ENCODE measurements at regions not wholly inside any gene's neighbourhood (a gene's known extent, or its start where the extent isn't known, plus 50 kb on each side); places are given as distances from the start of the nearest gene placed in this dataset.

DNA sequence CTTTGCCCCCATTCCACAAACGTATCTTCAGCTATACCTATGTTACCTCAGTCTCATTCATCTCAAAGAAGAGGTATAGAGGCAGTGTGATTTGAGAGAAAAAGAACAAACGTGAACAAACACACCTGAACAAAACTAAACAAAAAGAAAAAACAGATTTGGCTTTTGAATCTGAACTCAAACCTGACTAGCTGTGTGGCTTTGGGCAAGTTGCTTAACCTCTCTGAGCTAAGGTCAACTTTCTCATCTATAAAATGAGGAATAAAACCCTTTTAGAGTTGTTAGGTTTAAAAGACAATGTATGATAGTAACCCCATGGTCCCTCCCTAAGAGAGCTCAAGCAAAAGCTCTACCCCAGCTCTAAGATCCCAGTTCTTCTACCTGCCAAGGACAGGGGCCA lies 73.5 kb downstream of the ZNF648 start:
- no peak for TF ChIP-seq ZFX (IDR thresholded peaks at IDR 0.05)
- TF ChIP-seq, protein P1, sequence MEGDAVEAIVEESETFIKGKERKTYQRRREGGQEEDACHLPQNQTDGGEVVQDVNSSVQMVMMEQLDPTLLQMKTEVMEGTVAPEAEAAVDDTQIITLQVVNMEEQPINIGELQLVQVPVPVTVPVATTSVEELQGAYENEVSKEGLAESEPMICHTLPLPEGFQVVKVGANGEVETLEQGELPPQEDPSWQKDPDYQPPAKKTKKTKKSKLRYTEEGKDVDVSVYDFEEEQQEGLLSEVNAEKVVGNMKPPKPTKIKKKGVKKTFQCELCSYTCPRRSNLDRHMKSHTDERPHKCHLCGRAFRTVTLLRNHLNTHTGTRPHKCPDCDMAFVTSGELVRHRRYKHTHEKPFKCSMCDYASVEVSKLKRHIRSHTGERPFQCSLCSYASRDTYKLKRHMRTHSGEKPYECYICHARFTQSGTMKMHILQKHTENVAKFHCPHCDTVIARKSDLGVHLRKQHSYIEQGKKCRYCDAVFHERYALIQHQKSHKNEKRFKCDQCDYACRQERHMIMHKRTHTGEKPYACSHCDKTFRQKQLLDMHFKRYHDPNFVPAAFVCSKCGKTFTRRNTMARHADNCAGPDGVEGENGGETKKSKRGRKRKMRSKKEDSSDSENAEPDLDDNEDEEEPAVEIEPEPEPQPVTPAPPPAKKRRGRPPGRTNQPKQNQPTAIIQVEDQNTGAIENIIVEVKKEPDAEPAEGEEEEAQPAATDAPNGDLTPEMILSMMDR (conservative IDR thresholded peaks at IDR 0.05), result no peak
- H3K27ac ChIP-seq, result no peak overlapping the region

DNA sequence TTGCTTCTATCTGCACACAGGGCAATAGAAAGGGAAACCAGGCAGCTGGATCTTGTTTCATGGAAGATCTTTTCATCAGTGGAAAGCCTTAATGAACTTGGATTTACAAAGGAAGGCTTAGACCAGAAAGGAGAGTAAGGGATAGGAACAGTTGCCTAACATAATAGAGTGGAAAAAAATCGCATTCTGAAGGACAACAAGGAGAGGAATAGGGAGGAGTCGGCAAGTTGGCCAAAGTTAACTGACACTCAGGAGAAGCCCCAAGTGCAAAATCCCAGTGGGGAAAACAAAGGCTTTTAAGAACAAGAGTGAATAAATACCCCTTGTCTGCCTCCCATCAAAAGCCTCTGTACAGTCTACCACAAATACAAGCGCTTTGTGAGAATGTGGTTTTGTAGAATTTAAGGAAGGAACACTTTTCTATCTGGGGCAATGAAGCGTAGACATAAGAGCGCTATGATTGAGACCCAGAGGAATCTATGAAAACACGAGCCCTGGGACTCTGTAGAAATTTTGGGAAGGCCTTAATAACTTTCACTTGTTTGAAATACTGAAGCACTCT lies 74.1 kb downstream of the ZNF648 start:
- TF ChIP-seq, protein P1 (conservative IDR thresholded peaks at IDR 0.05), result no peak
- TF ChIP-seq ZFX (IDR thresholded peaks at IDR 0.05), result no peak
- H3K27ac ChIP-seq, result no peak overlapping the region

DNA sequence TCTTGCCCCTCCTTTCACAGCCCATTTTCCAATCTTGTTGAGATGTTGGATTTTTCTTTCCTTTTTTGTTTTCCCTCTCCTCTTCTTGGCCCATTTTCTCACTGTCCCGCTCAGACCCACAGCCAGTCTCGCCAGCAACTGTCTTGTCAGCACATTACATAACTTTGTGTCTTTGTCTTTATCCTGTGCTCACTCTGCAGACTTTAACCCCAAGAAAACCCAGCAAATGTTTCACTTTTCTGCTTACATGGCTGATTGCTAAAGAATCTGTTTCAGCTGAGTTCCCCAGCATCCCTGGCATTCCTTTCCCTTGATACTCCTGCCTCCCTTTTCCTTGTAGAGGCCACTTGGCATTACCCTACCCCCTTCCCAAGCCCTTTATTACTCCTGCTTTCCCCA lies 74.6 kb downstream of the ZNF648 start:
- TF ChIP-seq, protein P1 (conservative IDR thresholded peaks at IDR 0.05), result no peak
- TF ChIP-seq ZFX (IDR thresholded peaks at IDR 0.05), result no peak
- H3K27ac ChIP-seq, result no peak overlapping the region

DNA sequence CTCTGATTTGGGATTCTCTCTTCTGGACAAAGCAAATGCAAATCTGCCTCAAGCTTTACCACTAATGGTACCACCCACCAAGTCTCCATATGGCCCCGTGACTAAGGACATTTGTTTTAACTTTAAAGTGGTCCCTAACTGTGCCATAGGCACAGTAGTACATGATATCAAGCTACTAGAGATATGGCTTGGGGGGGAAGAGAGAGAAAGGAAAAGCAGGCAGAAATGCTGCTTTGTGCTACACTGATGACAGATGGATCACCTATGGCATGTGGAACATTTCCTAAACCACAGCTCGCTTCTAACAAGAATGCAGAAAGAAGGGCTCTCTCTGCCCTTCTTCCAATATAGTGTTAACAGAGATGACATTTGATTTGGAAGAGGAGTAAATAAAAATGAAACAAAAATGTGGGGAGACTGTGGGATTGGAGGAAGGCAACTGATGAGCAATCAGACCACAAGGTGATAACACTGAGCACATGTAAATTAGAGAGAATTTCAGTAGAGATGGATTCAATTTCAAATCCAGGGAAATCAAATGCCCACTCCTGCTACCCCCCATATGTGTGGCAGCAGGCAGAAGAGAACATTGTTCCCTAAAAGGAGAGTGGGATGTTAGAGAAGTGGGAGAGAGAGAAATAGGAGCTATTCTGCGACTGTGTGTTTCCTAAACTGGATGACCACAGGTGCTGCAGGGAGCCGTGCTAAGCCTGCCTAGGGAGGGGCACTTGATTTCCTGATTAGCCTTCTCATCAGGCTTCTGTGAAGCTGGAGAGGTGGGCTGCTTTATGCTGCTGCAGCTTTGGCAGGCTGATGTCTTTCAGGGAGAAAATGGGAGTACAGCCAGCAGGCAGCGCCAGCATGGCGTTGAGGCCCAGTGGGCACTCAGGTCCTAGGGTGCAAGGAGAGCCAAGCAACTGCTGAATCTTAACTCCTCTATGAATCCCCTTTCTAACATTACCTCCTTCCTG lies 75.3 kb downstream of the ZNF648 start:
- TF ChIP-seq ZFX (IDR thresholded peaks at IDR 0.05), result no peak
- TF ChIP-seq, protein P1 (conservative IDR thresholded peaks at IDR 0.05), result no peak

DNA sequence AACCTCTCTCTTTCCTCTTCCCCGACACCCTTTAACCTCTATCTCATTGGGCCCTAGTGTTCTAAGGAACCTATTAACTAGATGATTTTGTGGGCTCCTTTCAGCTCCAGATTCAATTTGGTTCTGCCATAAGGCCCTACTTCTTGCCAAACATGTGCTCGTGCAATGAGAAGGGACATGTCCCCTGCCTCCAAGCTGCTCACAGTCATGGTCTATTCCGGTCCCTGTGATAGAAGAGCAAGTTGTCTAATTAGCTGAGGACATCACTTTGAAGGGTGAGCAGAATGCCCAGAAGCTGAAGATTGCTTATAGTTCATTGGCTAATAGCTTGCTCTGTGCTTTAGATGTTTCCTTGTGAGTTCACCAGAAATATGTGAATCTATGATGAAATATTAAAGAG lies 76.2 kb downstream of the ZNF648 start:
- TF ChIP-seq, protein P1 (conservative IDR thresholded peaks at IDR 0.05), result no peak
- H3K27ac ChIP-seq, result no peak overlapping the region

More for the DNA sequence above, 75.3 kb downstream of the ZNF648 start:
- no peak overlapping the region for H3K27ac ChIP-seq

DNA sequence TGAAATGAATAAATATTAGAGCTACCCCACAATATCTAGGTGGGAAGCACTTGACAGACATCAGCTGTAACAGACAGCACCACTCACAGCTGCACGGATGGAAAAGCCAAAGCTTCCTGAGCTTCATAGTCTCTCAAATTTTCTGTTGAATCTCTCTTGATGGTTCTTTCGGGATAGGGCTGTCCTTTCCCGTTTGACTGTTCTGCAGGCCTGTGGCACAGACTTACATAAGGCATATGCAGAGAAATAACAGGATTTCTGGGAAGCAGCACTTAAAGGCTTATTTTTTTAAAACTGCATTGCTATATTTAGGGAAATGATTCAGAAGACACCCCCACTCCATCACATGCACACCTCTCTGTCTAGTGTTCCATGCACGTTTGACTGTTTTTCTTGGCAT lies 77.5 kb downstream of the ZNF648 start:
- TF ChIP-seq, protein P1 (conservative IDR thresholded peaks at IDR 0.05), result no peak
- TF ChIP-seq ZFX (IDR thresholded peaks at IDR 0.05), result no peak
- H3K27ac ChIP-seq, result no peak overlapping the region

DNA sequence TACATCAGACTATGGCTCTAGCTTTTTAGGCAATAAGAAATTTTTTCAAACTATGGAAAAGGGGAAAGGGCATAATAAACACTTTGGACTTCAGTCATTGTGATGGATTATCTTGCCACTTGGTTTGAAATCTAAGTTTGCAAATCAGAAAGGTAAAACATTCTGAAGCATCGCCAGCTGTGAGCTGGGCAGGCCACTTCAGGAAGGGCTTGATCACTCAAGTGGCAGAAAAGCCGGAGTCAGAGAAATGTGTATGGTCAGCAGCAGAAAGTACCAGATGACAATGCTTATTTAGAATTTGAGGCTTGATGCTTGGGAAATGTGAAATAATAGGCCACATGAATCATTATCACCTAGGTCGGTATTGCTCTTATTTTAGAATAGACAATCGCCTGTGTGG lies 79.7 kb downstream of the ZNF648 start:
- H3K27ac ChIP-seq, result no peak overlapping the region
- TF ChIP-seq ZFX (IDR thresholded peaks at IDR 0.05), result no peak
- TF ChIP-seq, protein P1 (conservative IDR thresholded peaks at IDR 0.05), result no peak
